ENCODE measurements at regions not wholly inside any gene's neighbourhood (a gene's known extent, or its start where the extent isn't known, plus 50 kb on each side); places are given as distances from the start of the nearest gene placed in this dataset.
"Not testable (repeated sequence)": the region's sequence is repeated elsewhere in the genome, so short reads cannot be mapped to it uniquely, and the experiment has no call there.

GRCh38 chr5:124976086-124976485 is 229.6 kb upstream of the ZNF608 start:
- DNase-seq (ENCODE audit: low read depth, low spot score): no peak
- POLR2A ChIA-PET: no interaction called here
- no peak overlapping the region for H3K4me3 ChIP-seq (ENCODE audit: low read depth, low read length)
- CTCF ChIA-PET: no interaction called here
- TF ChIP-seq CTCF (IDR thresholded peaks at IDR 0.05; ENCODE audit: insufficient read depth, low read length, missing control alignments): no peak

- CTCF ChIA-PET: no interaction called here
- POLR2A ChIA-PET: no interaction called here
- no peak for DNase-seq (ENCODE audit: low read depth, low spot score)
- no peak overlapping the region for H3K4me3 ChIP-seq (ENCODE audit: low read depth, low read length)
- no peak for TF ChIP-seq CTCF (IDR thresholded peaks at IDR 0.05; ENCODE audit: insufficient read depth, low read length, missing control alignments)
These were observed 232.8 kb upstream of the ZNF608 start for GRCh38 chr5:124979251-124979650.

GRCh38 chr5:124980163-124980941 is 233.9 kb upstream of the ZNF608 start:
- ChIA-PET POLR2A (no interaction called here), CTCF (no interaction called here)
- DNase-seq (ENCODE audit: low read depth, low spot score): no peak
- no peak for TF ChIP-seq CTCF (IDR thresholded peaks at IDR 0.05; ENCODE audit: insufficient read depth, low read length, missing control alignments)
- no peak overlapping the region for H3K4me3 ChIP-seq (ENCODE audit: low read depth, low read length)

- ChIA-PET POLR2A (no interaction called here), CTCF (no interaction called here)
- no peak for DNase-seq (ENCODE audit: low read depth, low spot score)
These were observed 235.5 kb upstream of the ZNF608 start for GRCh38 chr5:124981901-124982300.

GRCh38 chr5:124986170-124986569 is 239.7 kb upstream of the ZNF608 start:
- no peak for TF ChIP-seq CTCF (IDR thresholded peaks at IDR 0.05; ENCODE audit: insufficient read depth, low read length, missing control alignments)
- DNase-seq (ENCODE audit: low read depth, low spot score): no peak
- POLR2A ChIA-PET: no interaction called here
- no peak overlapping the region for H3K4me3 ChIP-seq (ENCODE audit: low read depth, low read length)
- CTCF ChIA-PET: no interaction called here

More at GRCh38 chr5:124981901-124982300, 235.5 kb upstream of the ZNF608 start:
- no peak for TF ChIP-seq CTCF (IDR thresholded peaks at IDR 0.05; ENCODE audit: insufficient read depth, low read length, missing control alignments)
- H3K4me3 ChIP-seq (ENCODE audit: low read depth, low read length): no peak overlapping the region

- no peak overlapping the region for H3K4me3 ChIP-seq (ENCODE audit: low read depth, low read length)
- POLR2A ChIA-PET: no interaction called here
- no peak for DNase-seq (ENCODE audit: low read depth, low spot score)
- CTCF ChIA-PET: no interaction called here
- no peak for TF ChIP-seq CTCF (IDR thresholded peaks at IDR 0.05; ENCODE audit: insufficient read depth, low read length, missing control alignments)
These were observed 240.2 kb upstream of the ZNF608 start for GRCh38 chr5:124986667-124987066.

GRCh38 chr5:124987786-124988185 is 241.3 kb upstream of the ZNF608 start:
- POLR2A ChIA-PET; DNase-seq (ENCODE audit: low read depth, low spot score); H3K4me3 ChIP-seq (ENCODE audit: low read depth, low read length); CTCF ChIA-PET: not testable (repeated sequence)
